Common myeloid progenitor, CD34-positive (primary cell): ENCODE measurements at regions not wholly inside any gene's neighbourhood (a gene's known extent, or its start where the extent isn't known, plus 50 kb on each side); places are given as distances from the start of the nearest gene placed in this dataset.

Experiments used
- CTCF ChIA-PET: fragments of 350-600 bp; sonication (Branson Sonifier 250); formaldehyde crosslinking; loops from one replicate; lab custom pipeline; 2021; ENCODE audit warnings: antibody characterized with exemption; lab: Charles Lee
- POLR2A ChIA-PET: fragments of 350-600 bp; sonication (Branson Sonifier 250); formaldehyde crosslinking; loops from one replicate; lab custom pipeline; 2021; ENCODE audit warnings: antibody characterized with exemption; lab: Charles Lee
- DNase-seq, 3 donors: peaks; one replicate each; pipeline versions ENCODE4 v3.0.0 to v3.0.0-alpha.2; 2013
- H3K27ac ChIP-seq, 2 experiments: 1 replicate in 1 of 2; 2 replicates in 1 of 2; pipeline ENCODE4 v1.7.0; 2013; ENCODE audit warnings: inconsistent platforms in 2 of 2, low read length in 2 of 2, mild to moderate bottlenecking in 2 of 2, low read depth in 1 of 2, moderate library complexity in 1 of 2; ENCODE audit not compliant: severe bottlenecking in 2 of 2, insufficient read depth in 1 of 2, poor library complexity in 1 of 2
- H3K27me3 ChIP-seq, 5 experiments: replicated peaks in 2 of 5; 1 replicate in 3 of 5; 2 replicates in 2 of 5; pipeline versions ENCODE4 v1.6.1 to v1.7.0; 2013; ENCODE audit warnings: low read length in 4 of 5, mild to moderate bottlenecking in 2 of 5, moderate library complexity in 2 of 5, inconsistent platforms in 1 of 5; ENCODE audit not compliant: insufficient read depth in 5 of 5, control insufficient read depth in 4 of 5
- H3K36me3 ChIP-seq, 4 experiments: 1 replicate in 2 of 4; 2 replicates in 2 of 4; pipeline versions ENCODE4 v1.6.1 to v1.7.0; 2013; ENCODE audit warnings: low read length in 3 of 4, control low read depth in 1 of 4, mild to moderate bottlenecking in 1 of 4; ENCODE audit not compliant: control insufficient read depth in 4 of 4, insufficient read depth in 4 of 4
- H3K4me1 ChIP-seq, 4 experiments: 1 replicate in 3 of 4; 2 replicates in 1 of 4; pipeline versions ENCODE4 v1.6.1 to v1.7.1; 2013; ENCODE audit warnings: low read length in 3 of 4, mild to moderate bottlenecking in 3 of 4, control low read depth in 1 of 4, inconsistent platforms in 1 of 4, moderate library complexity in 1 of 4; ENCODE audit not compliant: control insufficient read depth in 4 of 4, insufficient read depth in 4 of 4; ENCODE audit errors: control extremely low read depth in 1 of 4
- H3K4me3 ChIP-seq, 7 experiments: 1 replicate in 4 of 7; 2 replicates in 3 of 7; pipeline versions ENCODE4 v1.5.1 to v1.7.0; 2013; ENCODE audit warnings: mild to moderate bottlenecking in 7 of 7, low read length in 6 of 7, moderate library complexity in 6 of 7, inconsistent platforms in 2 of 7, low read depth in 2 of 7, control low read depth in 1 of 7; ENCODE audit not compliant: insufficient read depth in 4 of 7, control insufficient read depth in 1 of 7; ENCODE audit errors: extremely low read depth in 1 of 7
- H3K9me3 ChIP-seq, 5 experiments: 1 replicate in 4 of 5; 2 replicates in 1 of 5; pipeline versions ENCODE4 v1.6.1 to v1.7.1; 2013; ENCODE audit warnings: low read length in 4 of 5, mild to moderate bottlenecking in 2 of 5, inconsistent platforms in 1 of 5, low read depth in 1 of 5, moderate library complexity in 1 of 5; ENCODE audit not compliant: control insufficient read depth in 4 of 5, insufficient read depth in 2 of 5; ENCODE audit errors: control extremely low read depth in 1 of 5
- WGBS: methylation state at CpG from one replicate; pipeline ENCODE4 v1.1.5; 2013; ENCODE audit not compliant: insufficient coverage; 5-methylcytosine and 5-hydroxymethylcytosine counted together

- WGBS: 89% methylated on average over 3 of the region's 3 CpGs
- H3K27me3 ChIP-seq: no peaks in the 10 kb centered on the region
- no peak overlapping the region for H3K4me3 ChIP-seq
- H3K9me3 ChIP-seq: peaks cover 0 to 2% (median 0%) of the 10 kb centered on the region in 5 experiments
- CTCF ChIA-PET: no interaction called here
- H3K4me1 ChIP-seq: no peaks in the 10 kb centered on the region
- no peak for DNase-seq
- H3K36me3 ChIP-seq: no peaks in the 10 kb centered on the region
- no peak overlapping the region for H3K27ac ChIP-seq
- POLR2A ChIA-PET: no interaction called here
These were observed 403.3 kb upstream of the CDH20 start for GRCh38 chr18:60929966-60930365.

DNA sequence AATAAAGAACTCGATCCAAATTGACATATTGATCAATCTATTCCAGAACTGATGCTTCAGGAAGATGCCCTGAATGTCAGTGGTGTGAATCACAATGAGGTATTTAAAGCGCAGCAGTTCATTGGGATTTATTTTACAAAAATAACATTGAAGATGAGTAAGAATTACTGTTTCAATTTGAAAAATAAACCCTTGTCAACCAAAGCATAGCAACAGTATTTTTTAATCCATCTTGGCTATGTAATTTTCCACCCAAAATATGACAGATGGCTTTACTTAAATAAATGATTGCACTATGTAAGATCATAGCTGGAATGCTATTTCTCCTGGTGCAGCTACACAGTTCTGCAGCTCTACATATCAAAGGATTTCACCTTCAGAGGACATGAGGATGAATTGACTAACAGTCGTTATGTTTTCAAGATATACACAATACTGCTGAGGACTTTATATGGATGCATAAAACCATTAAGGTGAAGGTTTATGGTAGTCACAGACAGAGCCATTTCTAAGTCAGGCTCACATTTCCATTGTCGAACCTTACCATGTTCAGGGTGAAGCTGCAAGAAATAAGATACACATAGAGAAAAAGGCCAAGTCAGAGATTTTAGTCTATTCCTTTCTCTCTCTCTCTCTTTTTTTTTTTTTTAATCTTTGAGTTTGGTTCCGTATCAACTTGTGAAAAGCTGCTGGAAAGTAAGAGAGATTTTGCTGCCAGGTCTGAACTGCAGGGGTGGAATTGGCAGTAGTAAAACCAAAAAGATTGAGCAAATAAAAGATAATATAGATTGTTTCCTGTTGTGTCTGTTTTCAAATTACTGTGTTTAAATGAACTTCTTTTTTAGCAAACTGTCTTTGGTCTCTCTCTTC, 398.0 kb upstream of the CDH20 start:
- CTCF ChIA-PET: no interaction called here
- Histone ChIP-seq H3K9me3 (peaks cover 0 to 6% (median 0%) of the 10 kb centered on the region in 5 experiments), H3K36me3 (no peaks in the 10 kb centered on the region), H3K27ac (no peak overlapping the region), H3K27me3 (no peaks in the 10 kb centered on the region), H3K4me1 (peaks cover 0 to 16% (median 4%) of the 10 kb centered on the region in 4 experiments), H3K4me3 (no peak overlapping the region)
- POLR2A ChIA-PET: no interaction called here
- no peak for DNase-seq
- WGBS: 80% methylated on average over 1 of the region's 5 CpGs

- peak in 2 of 3 donors; percentile 5 to 8 for DNase-seq
- CTCF ChIA-PET: no interaction called here
- no peak overlapping the region for H3K27ac ChIP-seq
- H3K4me1 ChIP-seq: peaks cover 0 to 16% (median 4%) of the 10 kb centered on the region in 4 experiments
- POLR2A ChIA-PET: no interaction called here
- no peak overlapping the region for H3K4me3 ChIP-seq
- H3K36me3 ChIP-seq: no peaks in the 10 kb centered on the region
- H3K9me3 ChIP-seq: peaks cover 0 to 6% (median 0%) of the 10 kb centered on the region in 5 experiments
- no peaks in the 10 kb centered on the region for H3K27me3 ChIP-seq
These were observed 397.1 kb upstream of the CDH20 start for GRCh38 chr18:60936101-60936500.

- CTCF ChIA-PET: no interaction called here
- Histone ChIP-seq H3K27me3 (no peaks in the 10 kb centered on the region), H3K4me3 (no peak overlapping the region), H3K27ac (no peak overlapping the region), H3K36me3 (no peaks in the 10 kb centered on the region), H3K4me1 (no peaks in the 10 kb centered on the region), H3K9me3 (peaks cover 0 to 4% (median 0%) of the 10 kb centered on the region in 5 experiments)
- 98% methylated on average over 4 of the region's 6 CpGs for WGBS
- DNase-seq: no peak
- POLR2A ChIA-PET: no interaction called here
These were observed 389.9 kb upstream of the CDH20 start for GRCh38 chr18:60943297-60943696.

GRCh38 chr18:60950634-60951033, 382.6 kb upstream of the CDH20 start:
- H3K36me3 ChIP-seq: no peaks in the 10 kb centered on the region
- DNase-seq: no peak
- no peaks in the 10 kb centered on the region for H3K9me3 ChIP-seq
- no CpG with 5 or more reads among the region's 2 CpGs for WGBS
- ChIA-PET CTCF (no interaction called here), POLR2A (no interaction called here)
- H3K27me3 ChIP-seq: no peaks in the 10 kb centered on the region
- H3K27ac ChIP-seq: no peak overlapping the region
- H3K4me3 ChIP-seq: no peak overlapping the region
- no peaks in the 10 kb centered on the region for H3K4me1 ChIP-seq

GRCh38 chr18:60951091-60951490, 382.1 kb upstream of the CDH20 start:
- H3K4me1 ChIP-seq: no peaks in the 10 kb centered on the region
- no peaks in the 10 kb centered on the region for H3K27me3 ChIP-seq
- no peak for DNase-seq
- WGBS: 100% methylated on average over 1 of the region's 2 CpGs
- H3K27ac ChIP-seq: no peak overlapping the region
- no peaks in the 10 kb centered on the region for H3K36me3 ChIP-seq
- ChIA-PET CTCF (no interaction called here), POLR2A (no interaction called here)
- no peak overlapping the region for H3K4me3 ChIP-seq
- no peaks in the 10 kb centered on the region for H3K9me3 ChIP-seq

DNA sequence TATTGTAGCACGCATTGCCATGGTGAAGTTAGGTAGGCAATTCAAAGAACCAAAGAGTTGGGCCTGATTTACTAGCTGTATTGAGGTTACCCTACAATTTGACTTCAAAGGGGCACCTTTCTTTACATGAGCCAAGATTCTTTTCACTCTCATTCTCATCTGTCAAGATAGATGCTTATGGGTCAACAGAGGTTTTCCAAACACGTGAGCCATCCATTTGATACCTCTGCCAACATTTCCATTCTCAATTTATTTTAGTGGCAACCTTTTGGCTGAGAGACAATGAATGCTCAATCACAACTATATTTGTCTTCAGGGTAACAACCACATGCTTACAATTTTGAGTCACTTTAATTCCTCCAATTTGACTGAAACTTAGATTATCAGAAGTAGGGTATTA, 370.6 kb upstream of the CDH20 start:
- Histone ChIP-seq H3K9me3 (no peaks in the 10 kb centered on the region), H3K27me3 (no peaks in the 10 kb centered on the region), H3K4me1 (peaks cover 0 to 5% (median 0%) of the 10 kb centered on the region in 4 experiments), H3K27ac (no peak overlapping the region), H3K4me3 (no peak overlapping the region), H3K36me3 (no peaks in the 10 kb centered on the region)
- WGBS: 100% methylated on average over 2 of the region's 2 CpGs
- POLR2A ChIA-PET: no interaction called here
- CTCF ChIA-PET: no interaction called here
- no peak for DNase-seq
